ENCODE measurements at regions not wholly inside any gene's neighbourhood (a gene's known extent, or its start where the extent isn't known, plus 50 kb on each side); places are given as distances from the start of the nearest gene placed in this dataset.

DNA sequence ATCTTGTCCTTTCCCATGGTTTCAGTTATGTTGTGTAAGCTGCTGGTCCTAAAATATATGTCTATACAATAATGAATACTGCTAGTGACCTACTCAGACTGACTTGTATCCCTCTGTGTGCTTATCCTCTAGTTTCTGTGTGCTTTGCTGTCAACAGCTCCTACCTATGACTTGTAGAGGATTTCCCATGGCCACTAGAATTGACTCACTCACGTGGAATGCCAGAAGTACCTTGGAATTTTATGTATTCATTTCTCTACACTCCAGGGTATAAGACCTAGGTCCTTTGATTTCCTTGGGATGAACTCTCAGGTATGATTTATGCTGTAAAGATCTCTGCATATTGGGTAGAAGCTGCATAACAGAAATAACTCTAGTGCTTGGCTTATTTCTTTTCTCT lies 279.9 kb upstream of the SLIT2 start:
- Histone ChIP-seq H3K4me3 (replicated peaks in 1 of 3; ENCODE audit: insufficient read depth in 1 of 3, low read depth in 2 of 3, low read length in 3 of 3) (no peak overlapping the region), H3K36me3 (replicated peaks in 1 of 2; ENCODE audit: control insufficient read depth in 1 of 2, insufficient read depth in 2 of 2, low read length in 2 of 2) (no peaks in the 10 kb centered on the region), H3K27me3 (ENCODE audit: control insufficient read depth in 1 of 2, insufficient read depth in 2 of 2, low read length in 2 of 2) (no peaks in the 10 kb centered on the region), H3K4me1 (ENCODE audit: insufficient read depth, low read length) (no peaks in the 10 kb centered on the region), H2AFZ (ENCODE audit: low read length) (no peak overlapping the region), H3K9me3 (ENCODE audit: low read length) (peaks cover 90% of the 10 kb centered on the region), H3K4me2 (ENCODE audit: low read depth, low read length) (no peak overlapping the region), H3K27ac (ENCODE audit: extremely low read length, insufficient read depth, low read length) (no peak overlapping the region), H3K79me2 (ENCODE audit: insufficient read depth, low read length) (no peaks in the 10 kb centered on the region), H4K20me1 (ENCODE audit: insufficient read depth, low read length) (no peaks in the 10 kb centered on the region), H3K9ac (ENCODE audit: insufficient read depth, low read depth, low read length) (no peak overlapping the region)
- FAIRE-seq, result no peak
- no peak for DNase-seq (ENCODE audit: low spot score)
- WGBS (ENCODE audit: low lambda C conversion rate), result 0% methylated on average over 1 of the region's 1 CpG
- CTCF ChIA-PET (ENCODE audit: low intra/inter-chr PET ratio, low total read pairs), result no interaction called here
- no peak for ATAC-seq
- intact Hi-C loops (cut with micrococcal nuclease; ENCODE audit: unreplicated experiment), result no loop called here
- POLR2A ChIA-PET, result no interaction called here
- no TSS peak for BruUV-seq (replicated peaks)
- in situ Hi-C loops (cut with HindIII; ENCODE audit: extremely low pct_ligation_motif_present, low pct_unique_long_range_greater_than_20kb), result no loop called here
- TF ChIP-seq HNF1B (CRISPR knock-in tag; IDR thresholded peaks at IDR 0.05), result no peak
- no peak for TF ChIP-seq KAT2B (IDR thresholded peaks at IDR 0.05; ENCODE audit: borderline replicate concordance, low read depth, low read length)
- TF ChIP-seq NR2C2 (CRISPR knock-in tag; IDR thresholded peaks at IDR 0.05; ENCODE audit: borderline replicate concordance), result no peak
- no peak for TF ChIP-seq ZNF629 (CRISPR knock-in tag; conservative IDR thresholded peaks at IDR 0.05)
- no peak for TF ChIP-seq SNAI1 (CRISPR knock-in tag; IDR thresholded peaks at IDR 0.05; ENCODE audit: borderline replicate concordance)
- TF ChIP-seq, protein P1, sequence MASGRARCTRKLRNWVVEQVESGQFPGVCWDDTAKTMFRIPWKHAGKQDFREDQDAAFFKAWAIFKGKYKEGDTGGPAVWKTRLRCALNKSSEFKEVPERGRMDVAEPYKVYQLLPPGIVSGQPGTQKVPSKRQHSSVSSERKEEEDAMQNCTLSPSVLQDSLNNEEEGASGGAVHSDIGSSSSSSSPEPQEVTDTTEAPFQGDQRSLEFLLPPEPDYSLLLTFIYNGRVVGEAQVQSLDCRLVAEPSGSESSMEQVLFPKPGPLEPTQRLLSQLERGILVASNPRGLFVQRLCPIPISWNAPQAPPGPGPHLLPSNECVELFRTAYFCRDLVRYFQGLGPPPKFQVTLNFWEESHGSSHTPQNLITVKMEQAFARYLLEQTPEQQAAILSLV (CRISPR knock-in tag; IDR thresholded peaks at IDR 0.05; ENCODE audit: borderline replicate concordance), result no peak
- TF ChIP-seq HOXD1 (CRISPR knock-in tag; IDR thresholded peaks at IDR 0.05), result no peak
- no peak for TF ChIP-seq ZNF567 (CRISPR knock-in tag; IDR thresholded peaks at IDR 0.05; ENCODE audit: borderline replicate concordance)
- TF ChIP-seq ADNP (CRISPR knock-in tag; IDR thresholded peaks at IDR 0.05), result no peak
- no peak for TF ChIP-seq E2F2 (CRISPR knock-in tag; IDR thresholded peaks at IDR 0.05; ENCODE audit: borderline replicate concordance)
- no peak for TF ChIP-seq RARG (CRISPR knock-in tag; IDR thresholded peaks at IDR 0.05; ENCODE audit: low read depth)
- TF ChIP-seq ZNF570 (CRISPR knock-in tag; IDR thresholded peaks at IDR 0.05; ENCODE audit: borderline replicate concordance), result no peak
- TF ChIP-seq ZNF557 (CRISPR knock-in tag; IDR thresholded peaks at IDR 0.05), result no peak
- TF ChIP-seq, protein P2, sequence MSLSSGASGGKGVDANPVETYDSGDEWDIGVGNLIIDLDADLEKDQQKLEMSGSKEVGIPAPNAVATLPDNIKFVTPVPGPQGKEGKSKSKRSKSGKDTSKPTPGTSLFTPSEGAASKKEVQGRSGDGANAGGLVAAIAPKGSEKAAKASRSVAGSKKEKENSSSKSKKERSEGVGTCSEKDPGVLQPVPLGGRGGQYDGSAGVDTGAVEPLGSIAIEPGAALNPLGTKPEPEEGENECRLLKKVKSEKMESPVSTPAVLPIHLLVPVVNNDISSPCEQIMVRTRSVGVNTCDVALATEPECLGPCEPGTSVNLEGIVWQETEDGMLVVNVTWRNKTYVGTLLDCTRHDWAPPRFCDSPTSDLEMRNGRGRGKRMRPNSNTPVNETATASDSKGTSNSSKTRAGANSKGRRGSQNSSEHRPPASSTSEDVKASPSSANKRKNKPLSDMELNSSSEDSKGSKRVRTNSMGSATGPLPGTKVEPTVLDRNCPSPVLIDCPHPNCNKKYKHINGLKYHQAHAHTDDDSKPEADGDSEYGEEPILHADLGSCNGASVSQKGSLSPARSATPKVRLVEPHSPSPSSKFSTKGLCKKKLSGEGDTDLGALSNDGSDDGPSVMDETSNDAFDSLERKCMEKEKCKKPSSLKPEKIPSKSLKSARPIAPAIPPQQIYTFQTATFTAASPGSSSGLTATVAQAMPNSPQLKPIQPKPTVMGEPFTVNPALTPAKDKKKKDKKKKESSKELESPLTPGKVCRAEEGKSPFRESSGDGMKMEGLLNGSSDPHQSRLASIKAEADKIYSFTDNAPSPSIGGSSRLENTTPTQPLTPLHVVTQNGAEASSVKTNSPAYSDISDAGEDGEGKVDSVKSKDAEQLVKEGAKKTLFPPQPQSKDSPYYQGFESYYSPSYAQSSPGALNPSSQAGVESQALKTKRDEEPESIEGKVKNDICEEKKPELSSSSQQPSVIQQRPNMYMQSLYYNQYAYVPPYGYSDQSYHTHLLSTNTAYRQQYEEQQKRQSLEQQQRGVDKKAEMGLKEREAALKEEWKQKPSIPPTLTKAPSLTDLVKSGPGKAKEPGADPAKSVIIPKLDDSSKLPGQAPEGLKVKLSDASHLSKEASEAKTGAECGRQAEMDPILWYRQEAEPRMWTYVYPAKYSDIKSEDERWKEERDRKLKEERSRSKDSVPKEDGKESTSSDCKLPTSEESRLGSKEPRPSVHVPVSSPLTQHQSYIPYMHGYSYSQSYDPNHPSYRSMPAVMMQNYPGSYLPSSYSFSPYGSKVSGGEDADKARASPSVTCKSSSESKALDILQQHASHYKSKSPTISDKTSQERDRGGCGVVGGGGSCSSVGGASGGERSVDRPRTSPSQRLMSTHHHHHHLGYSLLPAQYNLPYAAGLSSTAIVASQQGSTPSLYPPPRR (CRISPR knock-in tag; IDR thresholded peaks at IDR 0.05; ENCODE audit: borderline replicate concordance), result no peak
- TF ChIP-seq, protein P3, sequence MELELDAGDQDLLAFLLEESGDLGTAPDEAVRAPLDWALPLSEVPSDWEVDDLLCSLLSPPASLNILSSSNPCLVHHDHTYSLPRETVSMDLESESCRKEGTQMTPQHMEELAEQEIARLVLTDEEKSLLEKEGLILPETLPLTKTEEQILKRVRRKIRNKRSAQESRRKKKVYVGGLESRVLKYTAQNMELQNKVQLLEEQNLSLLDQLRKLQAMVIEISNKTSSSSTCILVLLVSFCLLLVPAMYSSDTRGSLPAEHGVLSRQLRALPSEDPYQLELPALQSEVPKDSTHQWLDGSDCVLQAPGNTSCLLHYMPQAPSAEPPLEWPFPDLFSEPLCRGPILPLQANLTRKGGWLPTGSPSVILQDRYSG (CRISPR knock-in tag; IDR thresholded peaks at IDR 0.05), result no peak
- TF ChIP-seq RFXANK (CRISPR knock-in tag; IDR thresholded peaks at IDR 0.05), result no peak
- TF ChIP-seq ZNF83 (CRISPR knock-in tag; IDR thresholded peaks at IDR 0.05; ENCODE audit: borderline replicate concordance), result no peak

All from HepG2 (cell line).